ENCODE measurements at regions not wholly inside any gene's neighbourhood (a gene's known extent, or its start where the extent isn't known, plus 50 kb on each side); places are given as distances from the start of the nearest gene placed in this dataset.

- no peak for DNase-seq
Observed at GRCh38 chr4:180101348-180102083, 2141.7 kb upstream of the TENM3 start.

GRCh38 chr4:180103794-180104193 is 2139.4 kb upstream of the TENM3 start:
- no peak for DNase-seq

- no peak for DNase-seq
Observed at GRCh38 chr4:180105362-180105761, 2137.8 kb upstream of the TENM3 start.

GRCh38 chr4:180106122-180106521 is 2137.1 kb upstream of the TENM3 start:
- no peak for DNase-seq

GRCh38 chr4:180106997-180107396 is 2136.2 kb upstream of the TENM3 start:
- DNase-seq, result no peak

- no peak for DNase-seq
Observed at GRCh38 chr4:180116840-180117239, 2126.4 kb upstream of the TENM3 start.

- DNase-seq, result no peak
Observed at GRCh38 chr4:180120068-180120467, 2123.1 kb upstream of the TENM3 start.

GRCh38 chr4:180134091-180134866 is 2108.9 kb upstream of the TENM3 start:
- DNase-seq, result no peak

GRCh38 chr4:180141734-180142133 is 2101.5 kb upstream of the TENM3 start:
- no peak for DNase-seq

GRCh38 chr4:180148737-180149136 is 2094.5 kb upstream of the TENM3 start:
- no peak for DNase-seq

- no peak for DNase-seq
Observed at GRCh38 chr4:180150818-180151217, 2092.4 kb upstream of the TENM3 start.

- no peak for DNase-seq
Observed at GRCh38 chr4:180152831-180153230, 2090.4 kb upstream of the TENM3 start.

GRCh38 chr4:180153587-180153986 is 2089.6 kb upstream of the TENM3 start:
- DNase-seq, result no peak

- no peak for DNase-seq
Observed at GRCh38 chr4:180156684-180157083, 2086.5 kb upstream of the TENM3 start.

GRCh38 chr4:180160195-180160983 is 2082.8 kb upstream of the TENM3 start:
- DNase-seq, result no peak

- DNase-seq, result no peak
Observed at GRCh38 chr4:180164799-180165198, 2078.4 kb upstream of the TENM3 start.

- DNase-seq, result no peak
Observed at GRCh38 chr4:180169394-180169793, 2073.8 kb upstream of the TENM3 start.

GRCh38 chr4:180169966-180170365 is 2073.2 kb upstream of the TENM3 start:
- no peak for DNase-seq

- DNase-seq, result no peak
Observed at GRCh38 chr4:180179146-180179545, 2064.1 kb upstream of the TENM3 start.

- DNase-seq, result no peak
Observed at GRCh38 chr4:180189666-180190065, 2053.5 kb upstream of the TENM3 start.

GRCh38 chr4:180190382-180190781 is 2052.8 kb upstream of the TENM3 start:
- no peak for DNase-seq

GRCh38 chr4:180197471-180197870 is 2045.7 kb upstream of the TENM3 start:
- no peak for DNase-seq

GRCh38 chr4:180203349-180203748 is 2039.9 kb upstream of the TENM3 start:
- no peak for DNase-seq

GRCh38 chr4:180205276-180205675 is 2037.9 kb upstream of the TENM3 start:
- DNase-seq, result no peak

Data from CD4-positive, alpha-beta T cell treated with Interleukin-10 for 1 hour (primary cell).